Pancreas (tissue), 10 donors: ENCODE measurements at regions not wholly inside any gene's neighbourhood (a gene's known extent, or its start where the extent isn't known, plus 50 kb on each side); places are given as distances from the start of the nearest gene placed in this dataset.

Source experiments
- ATAC-seq, 4 donors: fragments of 200-7000 bp; cut with Tn5 transposase; one replicate each; pipeline versions ENCODE4 v1.8.0 to v1.9.1; 2020; ENCODE audit warnings: mild to moderate bottlenecking in 4 of 4, moderate library complexity in 4 of 4
- DNase-seq, 6 donors: peaks; one replicate each; pipeline ENCODE4 v3.0.0-alpha.2; 2020
- FAIRE-seq: peaks from 2 replicates; lab custom pipeline; 2012; peaks lifted over from hg19 to GRCh38; lab: Jason Lieb, UNC
- H3K27ac ChIP-seq, 4 donors: fragments of 200-600 bp; sonication (generic); 1 replicate in 3 of 4; 2 replicates in 1 of 4; pipeline versions ENCODE4 v1.5.0 to v1.8.0; 2020
- H3K27me3 ChIP-seq, 4 donors: fragments of 200-600 bp; one replicate each; pipeline ENCODE4 v1.8.0; 2021
- H3K36me3 ChIP-seq, 3 donors: fragments of 200-600 bp; sonication (generic) in 1 of 3; one replicate each; pipeline versions ENCODE4 v1.5.0 to v1.8.0; 2020 to 2021
- H3K4me1 ChIP-seq, 3 donors: fragments of 200-600 bp; one replicate each; pipeline ENCODE4 v1.8.0; 2021
- H3K4me3 ChIP-seq, 4 donors: fragments of 200-600 bp; sonication (generic) in 2 of 4; one replicate each; pipeline versions ENCODE4 v1.5.0 to v1.8.0; 2020 to 2021
- H3K9me3 ChIP-seq, 4 donors: fragments of 200-600 bp; one replicate each; pipeline ENCODE4 v1.8.0; 2021
- CTCF ChIP-seq, 4 donors: fragments of 200-600 bp; sonication (generic) in 3 of 4; IDR thresholded peaks; one replicate each; pipeline versions ENCODE4 v1.5.0 to v1.8.0; 2021; ENCODE audit warnings: antibody characterized with exemption in 4 of 4
- WGBS, 2 donors: extraction: QIAGEN DNeasy Blood & Tissue Kit; methylation state at CpG; one replicate each; pipeline ENCODE4 v1.1.7; 2013; 5-methylcytosine and 5-hydroxymethylcytosine counted together
- intact Hi-C, 3 donors: fragments of 100-400 bp; cut with DNase I; formaldehyde crosslinking; loops; one replicate each; pipeline versions ENCODE4 v1.11.1 to v1.14.2; 2022
- donor health status: healthy with polysubstance abuse.
- donor health status: DM: no; HTN: no; CAD: no; lungs with moderate emphysema.
- donor health status: DM: no; HTN: no; CAD: no.
- donor health status: control.
- donor health status: control.
- donor health status: Bipolar disorder and iron deficiency.
- donor health status: DM: yes; HTN: yes; CAD: no.
- donor health status: DM: no; HTN: no; CAD: no.
- donor health status: DM: no; HTN: no; CAD: no.
- donor health status: DM: yes; HTN: yes; CAD: no.

- FAIRE-seq (no peak), DNase-seq (no peak)
- intact Hi-C loops, result no loop called here
These were observed 214.7 kb downstream of the PHLDA1 start for GRCh38 chr12:75816897-75817296.

GRCh38 chr12:75815756-75816155 lies 215.8 kb downstream of the PHLDA1 start:
- no peaks in the 10 kb centered on the region for H3K27me3 ChIP-seq
- no peak overlapping the region for H3K27ac ChIP-seq
- no peak overlapping the region for H3K4me3 ChIP-seq
- DNase-seq (no peak), ATAC-seq (no peak), FAIRE-seq (no peak)
- 95 to 100% methylated on average over 1 of the region's 1 CpG for WGBS, 2 donors
- no peak for TF ChIP-seq CTCF (IDR thresholded peaks at IDR 0.05)
- no peaks in the 10 kb centered on the region for H3K4me1 ChIP-seq
- intact Hi-C loops, result no loop called here
- H3K36me3 ChIP-seq, result no peaks in the 10 kb centered on the region
- no peaks in the 10 kb centered on the region for H3K9me3 ChIP-seq

More at GRCh38 chr12:75816897-75817296, 214.7 kb downstream of the PHLDA1 start:
- Histone ChIP-seq H3K36me3 (no peaks in the 10 kb centered on the region), H3K4me1 (no peaks in the 10 kb centered on the region), H3K27me3 (no peaks in the 10 kb centered on the region), H3K9me3 (no peaks in the 10 kb centered on the region), H3K4me3 (no peak overlapping the region), H3K27ac (no peak overlapping the region)
- peak in 3 of 4 donors; percentile 37 to 81 (median 60) for ATAC-seq
- TF ChIP-seq CTCF (IDR thresholded peaks at IDR 0.05), result no peak
- 3 to 9% methylated on average over 1 of the region's 1 CpG for WGBS, 2 donors

- no peak for FAIRE-seq
- peak; percentile 38 to 88 (median 78) for ATAC-seq
- no peak for TF ChIP-seq CTCF (IDR thresholded peaks at IDR 0.05)
- Histone ChIP-seq H3K4me1 (no peaks in the 10 kb centered on the region), H3K27ac (no peak overlapping the region), H3K4me3 (no peak overlapping the region), H3K27me3 (no peaks in the 10 kb centered on the region), H3K36me3 (no peaks in the 10 kb centered on the region), H3K9me3 (no peaks in the 10 kb centered on the region)
- peak in 1 of 6 donors; percentile 3 for DNase-seq
- intact Hi-C loops, result no loop called here
- WGBS, 2 donors, result 69 to 70% methylated on average over 6 of the region's 6 CpGs
These were observed 216.5 kb downstream of the PHLDA1 start for GRCh38 chr12:75814851-75815754.

- ATAC-seq, result no peak
- Histone ChIP-seq H3K9me3 (no peaks in the 10 kb centered on the region), H3K27ac (no peak overlapping the region), H3K4me3 (no peak overlapping the region), H3K36me3 (no peaks in the 10 kb centered on the region), H3K4me1 (no peaks in the 10 kb centered on the region), H3K27me3 (no peaks in the 10 kb centered on the region)
- DNase-seq, result no peak
- intact Hi-C loops, result no loop called here
- WGBS, 2 donors, result 65 to 77% methylated on average over 1 of the region's 1 CpG
- TF ChIP-seq CTCF (IDR thresholded peaks at IDR 0.05), result no peak
- no peak for FAIRE-seq
These were observed 218.5 kb downstream of the PHLDA1 start for GRCh38 chr12:75813072-75813471.
